ENCODE measurements at regions not wholly inside any gene's neighbourhood (a gene's known extent, or its start where the extent isn't known, plus 50 kb on each side); places are given as distances from the start of the nearest gene placed in this dataset.

DNA sequence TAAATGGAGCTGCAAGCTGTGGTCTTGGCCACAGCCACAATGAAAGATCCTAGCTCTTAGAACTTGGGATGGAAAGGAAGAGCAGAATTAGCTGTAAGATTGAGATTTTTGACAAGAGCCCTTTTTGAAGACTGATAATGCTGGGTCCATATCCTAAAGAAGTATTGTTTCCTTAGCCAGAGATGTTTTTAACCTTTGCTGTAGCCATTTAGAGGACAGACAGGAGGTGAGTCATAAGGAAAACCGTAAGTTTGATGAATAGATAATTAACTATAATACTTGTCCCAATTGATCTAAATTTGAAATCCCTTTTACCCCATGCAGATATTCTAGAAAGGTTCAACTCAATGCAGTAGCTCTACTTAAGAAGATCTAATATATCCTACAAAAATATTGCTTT lies 213.7 kb downstream of the HTR1B start:
- no peak overlapping the region for H3K4me3 ChIP-seq
- peaks cover 0 to 11% (median 0%) of the 10 kb centered on the region in 4 donors for H3K9me3 ChIP-seq
- no peaks in the 10 kb centered on the region for H3K36me3 ChIP-seq
- no peaks in the 10 kb centered on the region for H3K27me3 ChIP-seq
- intact Hi-C loops (cut with DNase I; ENCODE audit: low total_unique reads), result no loop called here
- WGBS, 5 donors, result 71 to 89% (median 74%) methylated on average over 1 of the region's 1 CpG
- no peak overlapping the region for H3K27ac ChIP-seq
- TF ChIP-seq, protein P1, sequence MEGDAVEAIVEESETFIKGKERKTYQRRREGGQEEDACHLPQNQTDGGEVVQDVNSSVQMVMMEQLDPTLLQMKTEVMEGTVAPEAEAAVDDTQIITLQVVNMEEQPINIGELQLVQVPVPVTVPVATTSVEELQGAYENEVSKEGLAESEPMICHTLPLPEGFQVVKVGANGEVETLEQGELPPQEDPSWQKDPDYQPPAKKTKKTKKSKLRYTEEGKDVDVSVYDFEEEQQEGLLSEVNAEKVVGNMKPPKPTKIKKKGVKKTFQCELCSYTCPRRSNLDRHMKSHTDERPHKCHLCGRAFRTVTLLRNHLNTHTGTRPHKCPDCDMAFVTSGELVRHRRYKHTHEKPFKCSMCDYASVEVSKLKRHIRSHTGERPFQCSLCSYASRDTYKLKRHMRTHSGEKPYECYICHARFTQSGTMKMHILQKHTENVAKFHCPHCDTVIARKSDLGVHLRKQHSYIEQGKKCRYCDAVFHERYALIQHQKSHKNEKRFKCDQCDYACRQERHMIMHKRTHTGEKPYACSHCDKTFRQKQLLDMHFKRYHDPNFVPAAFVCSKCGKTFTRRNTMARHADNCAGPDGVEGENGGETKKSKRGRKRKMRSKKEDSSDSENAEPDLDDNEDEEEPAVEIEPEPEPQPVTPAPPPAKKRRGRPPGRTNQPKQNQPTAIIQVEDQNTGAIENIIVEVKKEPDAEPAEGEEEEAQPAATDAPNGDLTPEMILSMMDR (IDR thresholded peaks at IDR 0.05), result no peak
- TF ChIP-seq EP300 (IDR thresholded peaks at IDR 0.05), result no peak
- TF ChIP-seq POLR2A (IDR thresholded peaks at IDR 0.05), result no peak
- no peak for TF ChIP-seq POLR2AphosphoS5 (IDR thresholded peaks at IDR 0.05)
- DNase-seq, result no peak
- no peaks in the 10 kb centered on the region for H3K4me1 ChIP-seq

DNA sequence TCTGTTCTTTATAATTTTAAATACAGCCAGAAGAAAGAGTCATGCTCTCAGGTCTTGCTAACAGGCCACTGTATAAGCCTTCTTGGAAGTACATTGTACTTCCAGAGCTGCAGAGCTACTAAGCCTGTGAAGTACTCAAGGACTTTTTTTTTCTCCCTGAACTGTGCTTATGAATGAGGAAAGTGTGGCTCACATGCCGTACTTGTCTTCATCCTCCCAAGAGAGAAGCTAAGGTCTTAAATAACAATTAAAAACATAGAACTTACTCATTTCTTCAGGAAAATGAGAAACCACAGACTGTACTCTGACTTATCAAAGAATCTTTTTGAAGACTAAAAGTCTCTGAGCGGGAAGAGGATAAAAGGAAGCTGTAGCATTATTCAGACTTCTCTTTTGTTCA lies 218.3 kb downstream of the HTR1B start:
- TF ChIP-seq POLR2A (IDR thresholded peaks at IDR 0.05), result no peak
- TF ChIP-seq, protein P1 (IDR thresholded peaks at IDR 0.05), result no peak
- no peak for TF ChIP-seq EP300 (IDR thresholded peaks at IDR 0.05)
- TF ChIP-seq POLR2AphosphoS5 (IDR thresholded peaks at IDR 0.05), result no peak
- Histone ChIP-seq H3K27me3 (no peaks in the 10 kb centered on the region), H3K9me3 (no peaks in the 10 kb centered on the region), H3K4me3 (no peak overlapping the region), H3K4me1 (no peaks in the 10 kb centered on the region), H3K36me3 (no peaks in the 10 kb centered on the region), H3K27ac (no peak overlapping the region)
- intact Hi-C loops (cut with DNase I; ENCODE audit: low total_unique reads), result no loop called here
- DNase-seq, result no peak
- 66 to 85% (median 79%) methylated on average over 2 of the region's 2 CpGs for WGBS, 5 donors

DNA sequence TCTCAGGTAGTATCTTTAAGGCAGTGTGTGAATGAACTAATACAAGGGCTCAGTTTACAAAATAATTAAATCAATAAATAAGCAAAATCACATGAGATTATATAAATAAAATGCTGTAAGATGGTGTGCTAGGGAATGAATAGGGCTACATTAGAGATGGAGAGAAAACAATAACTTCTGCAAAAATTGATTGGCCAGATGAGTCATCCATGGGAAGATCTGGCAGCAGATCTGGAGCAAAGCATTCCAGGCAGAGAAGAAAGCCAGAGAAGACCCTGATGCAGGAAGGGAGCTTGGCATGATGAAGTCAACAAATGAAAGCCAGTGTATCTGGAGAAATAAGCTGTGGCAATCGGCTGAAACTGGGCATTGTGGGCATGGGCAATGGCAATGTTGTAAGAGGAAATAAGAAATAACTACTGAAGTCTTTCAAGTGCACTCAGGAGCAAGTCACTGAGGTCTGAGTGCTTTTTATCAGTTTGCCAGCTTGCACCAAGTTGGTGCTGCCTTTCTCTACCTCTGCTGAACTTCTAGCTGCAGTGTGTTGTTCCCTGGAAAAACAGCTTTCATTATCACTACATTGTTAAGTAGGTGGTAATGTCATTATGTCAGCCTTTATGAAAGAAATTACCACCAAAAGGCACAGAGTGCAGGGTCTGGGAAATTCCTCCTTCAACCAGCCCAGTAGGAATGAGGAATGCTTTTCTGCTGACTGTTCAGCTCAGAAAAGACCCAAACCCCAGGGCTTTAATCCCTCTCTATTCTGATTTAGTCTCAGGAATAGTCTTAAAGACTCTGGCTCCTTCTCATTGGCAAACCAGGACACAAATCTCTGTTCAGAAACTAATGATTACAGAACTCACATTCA lies 231.6 kb downstream of the HTR1B start:
- WGBS, 5 donors, result 53 to 90% (median 71%) methylated on average over 1 of the region's 1 CpG
- Histone ChIP-seq H3K36me3 (no peaks in the 10 kb centered on the region), H3K9me3 (no peaks in the 10 kb centered on the region), H3K27me3 (no peaks in the 10 kb centered on the region), H3K4me3 (no peak overlapping the region), H3K27ac (no peak overlapping the region), H3K4me1 (no peaks in the 10 kb centered on the region)
- DNase-seq, result no peak
- intact Hi-C loops (cut with DNase I; ENCODE audit: low total_unique reads), result no loop called here
- TF ChIP-seq POLR2AphosphoS5 (IDR thresholded peaks at IDR 0.05) (no peak), POLR2A (IDR thresholded peaks at IDR 0.05) (no peak), EP300 (IDR thresholded peaks at IDR 0.05) (no peak)
- TF ChIP-seq, protein P1 (IDR thresholded peaks at IDR 0.05), result no peak

DNA sequence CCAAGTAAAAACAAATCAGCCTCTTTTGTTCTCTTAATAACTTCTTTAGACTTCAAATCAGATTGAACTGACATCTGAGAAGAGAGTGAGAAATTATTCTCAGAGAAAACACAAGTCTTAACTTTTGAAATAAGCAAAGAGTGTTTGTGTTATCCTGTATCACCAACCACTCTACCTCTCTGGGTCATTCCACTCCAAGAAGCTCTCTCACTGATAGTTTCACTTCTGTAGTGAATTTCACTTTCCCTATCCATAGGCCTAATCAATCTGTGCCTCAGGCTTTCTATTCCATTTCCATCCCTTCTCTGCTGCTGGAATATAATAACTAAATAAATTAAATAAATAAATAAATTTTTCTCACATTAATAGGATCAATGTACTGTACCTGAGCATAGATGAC lies 235.0 kb downstream of the HTR1B start:
- H3K36me3 ChIP-seq, result no peaks in the 10 kb centered on the region
- H3K27me3 ChIP-seq, result no peaks in the 10 kb centered on the region
- DNase-seq, result no peak
- no peak for TF ChIP-seq POLR2AphosphoS5 (IDR thresholded peaks at IDR 0.05)
- TF ChIP-seq, protein P1 (IDR thresholded peaks at IDR 0.05), result no peak
- no peak for TF ChIP-seq EP300 (IDR thresholded peaks at IDR 0.05)
- TF ChIP-seq POLR2A (IDR thresholded peaks at IDR 0.05), result no peak
- H3K27ac ChIP-seq, result no peak overlapping the region
- H3K4me1 ChIP-seq, result no peaks in the 10 kb centered on the region
- intact Hi-C loops (cut with DNase I; ENCODE audit: low total_unique reads), result no loop called here
- peaks cover 0 to 2% (median 0%) of the 10 kb centered on the region in 4 donors for H3K9me3 ChIP-seq
- H3K4me3 ChIP-seq, result no peak overlapping the region
